Left ventricle myocardium inferior (tissue), 1 donor: ENCODE measurements at regions not wholly inside any gene's neighbourhood (a gene's known extent, or its start where the extent isn't known, plus 50 kb on each side); places are given as distances from the start of the nearest gene placed in this dataset.

Experiments
- DNase-seq: peaks from one replicate; pipeline ENCODE4 v3.0.0-alpha.2; 2020
- H3K27ac ChIP-seq: fragments of 200-600 bp; replicated peaks from 2 replicates; pipeline ENCODE4 v1.8.0; 2021
- H3K27me3 ChIP-seq: fragments of 200-600 bp; 2 replicates; pipeline ENCODE4 v1.8.0; 2021; ENCODE audit warnings: low read depth
- H3K36me3 ChIP-seq: fragments of 200-600 bp; 2 replicates; pipeline ENCODE4 v1.8.0; 2021
- H3K4me1 ChIP-seq: fragments of 200-600 bp; 2 replicates; pipeline ENCODE4 v1.8.0; 2021
- H3K4me3 ChIP-seq: fragments of 200-600 bp; 2 replicates; pipeline ENCODE4 v1.8.0; 2021; ENCODE audit warnings: mild to moderate bottlenecking, moderate library complexity
- H3K9me3 ChIP-seq: fragments of 200-600 bp; replicated peaks from 2 replicates; pipeline ENCODE4 v1.8.0; 2021
- intact Hi-C: fragments of 100-400 bp; cut with micrococcal nuclease; formaldehyde crosslinking; loops from one replicate; pipeline ENCODE4 v1.11.0; 2022
- TF ChIP-seq, protein P1 (sequence below): fragments of 200-600 bp; IDR thresholded peaks from 2 replicates; pipeline ENCODE4 v1.8.0; 2021; ENCODE audit warnings: antibody characterized with exemption, mild to moderate bottlenecking, borderline replicate concordance
- donor health status: DM: no; HTN: yes; CAD: no; lungs with severe emphysema.

DNA sequence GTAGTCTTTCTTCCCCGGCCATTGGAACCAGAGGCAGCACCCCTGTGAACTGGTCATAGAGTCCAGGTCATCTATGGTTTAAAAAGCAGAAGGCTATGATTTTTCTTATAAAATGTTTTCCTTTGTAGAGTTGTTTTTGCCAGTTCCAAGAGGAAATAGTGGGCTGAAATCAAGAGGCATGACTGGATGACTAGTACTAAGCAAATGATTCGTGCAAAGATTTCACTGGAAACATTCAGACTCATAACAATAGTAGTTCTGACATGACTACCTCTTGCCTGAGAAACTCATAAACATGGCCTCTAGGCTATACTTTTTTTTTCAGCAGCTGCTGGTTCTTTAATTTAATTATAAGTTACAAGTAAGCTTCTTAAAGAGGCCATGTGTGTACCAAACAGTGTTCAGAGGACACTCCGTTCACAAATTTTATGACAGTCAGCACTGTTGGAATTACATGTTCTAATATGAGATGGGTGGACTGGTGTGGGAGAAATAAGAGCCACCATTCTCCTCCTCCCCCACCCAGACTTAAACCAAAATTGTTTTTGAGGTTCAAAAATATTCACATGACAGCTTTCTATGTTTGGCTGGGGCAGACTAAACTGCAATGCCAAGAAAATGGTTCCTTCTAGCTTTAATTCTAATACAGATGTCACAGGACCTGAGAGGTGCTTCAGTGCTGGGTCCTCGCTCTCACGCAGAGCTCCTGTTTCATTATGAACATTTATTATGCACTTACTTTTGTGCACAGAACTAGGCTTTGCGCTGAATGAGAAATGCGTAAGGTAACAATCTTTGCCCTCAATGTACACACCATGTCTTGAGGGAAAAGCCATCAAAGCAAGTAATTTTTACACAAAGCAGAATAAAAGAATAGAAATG, 147.5 kb downstream of the ZC3H11B start:
- DNase-seq: no peak
- intact Hi-C loops: no loop called here
- Histone ChIP-seq H3K4me1 (no peaks in the 10 kb centered on the region), H3K9me3 (no peaks in the 10 kb centered on the region), H3K27me3 (no peaks in the 10 kb centered on the region), H3K27ac (no peak overlapping the region), H3K36me3 (no peaks in the 10 kb centered on the region), H3K4me3 (no peak overlapping the region)
- TF ChIP-seq, protein P1, sequence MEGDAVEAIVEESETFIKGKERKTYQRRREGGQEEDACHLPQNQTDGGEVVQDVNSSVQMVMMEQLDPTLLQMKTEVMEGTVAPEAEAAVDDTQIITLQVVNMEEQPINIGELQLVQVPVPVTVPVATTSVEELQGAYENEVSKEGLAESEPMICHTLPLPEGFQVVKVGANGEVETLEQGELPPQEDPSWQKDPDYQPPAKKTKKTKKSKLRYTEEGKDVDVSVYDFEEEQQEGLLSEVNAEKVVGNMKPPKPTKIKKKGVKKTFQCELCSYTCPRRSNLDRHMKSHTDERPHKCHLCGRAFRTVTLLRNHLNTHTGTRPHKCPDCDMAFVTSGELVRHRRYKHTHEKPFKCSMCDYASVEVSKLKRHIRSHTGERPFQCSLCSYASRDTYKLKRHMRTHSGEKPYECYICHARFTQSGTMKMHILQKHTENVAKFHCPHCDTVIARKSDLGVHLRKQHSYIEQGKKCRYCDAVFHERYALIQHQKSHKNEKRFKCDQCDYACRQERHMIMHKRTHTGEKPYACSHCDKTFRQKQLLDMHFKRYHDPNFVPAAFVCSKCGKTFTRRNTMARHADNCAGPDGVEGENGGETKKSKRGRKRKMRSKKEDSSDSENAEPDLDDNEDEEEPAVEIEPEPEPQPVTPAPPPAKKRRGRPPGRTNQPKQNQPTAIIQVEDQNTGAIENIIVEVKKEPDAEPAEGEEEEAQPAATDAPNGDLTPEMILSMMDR: no peak

DNA sequence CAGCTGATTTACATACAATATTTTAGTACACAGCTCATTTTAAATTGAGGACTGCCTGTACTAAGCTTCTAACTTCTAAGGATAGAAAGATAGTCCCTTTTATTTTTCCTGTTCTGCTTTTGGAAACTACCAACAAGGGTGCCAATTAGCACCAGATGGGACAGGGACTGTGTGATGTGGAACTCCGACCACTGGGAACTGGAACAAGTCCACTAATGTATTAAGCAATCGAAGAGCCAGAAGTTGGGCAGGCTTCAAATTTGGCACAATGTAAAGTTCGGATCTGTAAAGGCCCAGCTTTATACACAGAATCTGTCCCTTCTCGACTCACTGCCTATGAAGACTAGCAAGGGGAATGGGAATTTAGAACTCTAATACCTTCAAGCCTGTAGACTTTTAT, 149.3 kb downstream of the ZC3H11B start:
- no peaks in the 10 kb centered on the region for H3K4me1 ChIP-seq
- intact Hi-C loops: no loop called here
- no peak overlapping the region for H3K27ac ChIP-seq
- no peaks in the 10 kb centered on the region for H3K9me3 ChIP-seq
- H3K36me3 ChIP-seq: no peaks in the 10 kb centered on the region
- TF ChIP-seq, protein P1: no peak
- H3K27me3 ChIP-seq: no peaks in the 10 kb centered on the region
- DNase-seq: no peak
- no peak overlapping the region for H3K4me3 ChIP-seq

DNA sequence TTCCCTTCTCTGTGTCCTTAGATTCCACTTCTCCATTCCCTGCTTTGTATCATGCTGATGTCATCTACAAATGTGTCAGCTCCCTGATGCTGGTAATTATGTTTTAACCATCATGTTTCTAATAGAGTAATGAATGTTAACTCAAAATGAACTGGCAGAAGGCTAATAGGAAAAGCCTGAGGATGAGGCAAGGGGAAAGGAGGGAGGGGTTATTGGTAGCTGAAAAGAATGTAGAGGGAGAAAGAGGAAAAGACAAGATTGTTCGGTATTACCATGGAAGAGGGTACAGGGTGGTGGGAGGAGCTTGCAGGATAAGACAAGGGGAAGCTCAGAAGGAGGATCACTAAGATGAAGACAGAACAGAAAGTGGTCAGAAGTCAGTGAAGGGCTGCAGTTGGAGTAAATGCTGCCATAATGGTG, 150.9 kb downstream of the ZC3H11B start:
- Histone ChIP-seq H3K4me3 (no peak overlapping the region), H3K27me3 (no peaks in the 10 kb centered on the region), H3K36me3 (no peaks in the 10 kb centered on the region), H3K9me3 (no peaks in the 10 kb centered on the region), H3K27ac (peak overlapping the region; percentile 23), H3K4me1 (no peaks in the 10 kb centered on the region)
- TF ChIP-seq, protein P1: no peak
- DNase-seq: no peak
- intact Hi-C loops: no loop called here

DNA sequence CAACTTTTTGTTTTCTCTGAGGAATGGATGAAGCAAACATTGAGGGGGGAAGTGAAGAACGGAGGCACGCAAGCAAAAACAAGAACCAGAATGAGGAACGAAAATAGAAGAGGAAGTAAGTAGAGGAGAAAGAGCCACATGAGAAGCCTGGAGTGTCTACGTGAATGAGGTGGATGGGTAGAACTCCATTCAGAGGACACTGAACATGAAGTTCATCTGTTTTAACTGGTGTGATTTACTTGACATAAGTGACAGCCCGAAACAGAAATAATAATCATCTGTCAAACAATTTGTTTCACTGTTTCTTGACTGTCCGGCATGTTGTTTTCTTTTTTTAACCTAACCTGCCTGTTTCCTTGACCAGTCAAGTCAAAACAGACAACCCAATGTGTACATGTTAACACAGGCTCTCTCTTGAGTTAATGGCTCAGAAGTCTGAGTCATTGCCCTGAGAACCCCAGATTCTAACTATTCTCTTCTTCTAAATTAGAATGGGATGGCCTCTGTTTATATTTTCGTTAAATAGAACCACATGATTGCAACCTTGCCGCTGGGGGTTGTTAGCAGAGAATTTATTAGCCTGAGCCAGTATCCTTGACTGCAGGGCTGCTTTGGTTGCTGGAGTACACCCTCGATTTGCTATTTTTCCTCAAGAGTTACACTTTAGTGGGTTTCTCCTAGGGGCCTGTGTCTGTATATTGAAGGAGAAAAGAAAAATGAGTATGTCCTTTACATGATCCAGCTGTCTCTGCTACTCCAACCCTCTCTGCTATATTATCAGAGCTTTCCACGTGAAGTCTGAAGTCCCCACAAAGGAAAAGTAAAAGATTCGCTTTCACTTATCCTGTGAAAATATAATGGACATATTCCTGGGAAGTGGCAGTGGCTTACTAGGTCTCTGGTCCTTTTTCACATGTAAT, 151.7 kb downstream of the ZC3H11B start:
- H3K27ac ChIP-seq: peak overlapping the region; percentile 43
- intact Hi-C loops: no loop called here
- H3K4me1 ChIP-seq: no peaks in the 10 kb centered on the region
- H3K9me3 ChIP-seq: no peaks in the 10 kb centered on the region
- H3K36me3 ChIP-seq: no peaks in the 10 kb centered on the region
- no peak overlapping the region for H3K4me3 ChIP-seq
- DNase-seq: no peak
- TF ChIP-seq, protein P1: no peak
- H3K27me3 ChIP-seq: no peaks in the 10 kb centered on the region

DNA sequence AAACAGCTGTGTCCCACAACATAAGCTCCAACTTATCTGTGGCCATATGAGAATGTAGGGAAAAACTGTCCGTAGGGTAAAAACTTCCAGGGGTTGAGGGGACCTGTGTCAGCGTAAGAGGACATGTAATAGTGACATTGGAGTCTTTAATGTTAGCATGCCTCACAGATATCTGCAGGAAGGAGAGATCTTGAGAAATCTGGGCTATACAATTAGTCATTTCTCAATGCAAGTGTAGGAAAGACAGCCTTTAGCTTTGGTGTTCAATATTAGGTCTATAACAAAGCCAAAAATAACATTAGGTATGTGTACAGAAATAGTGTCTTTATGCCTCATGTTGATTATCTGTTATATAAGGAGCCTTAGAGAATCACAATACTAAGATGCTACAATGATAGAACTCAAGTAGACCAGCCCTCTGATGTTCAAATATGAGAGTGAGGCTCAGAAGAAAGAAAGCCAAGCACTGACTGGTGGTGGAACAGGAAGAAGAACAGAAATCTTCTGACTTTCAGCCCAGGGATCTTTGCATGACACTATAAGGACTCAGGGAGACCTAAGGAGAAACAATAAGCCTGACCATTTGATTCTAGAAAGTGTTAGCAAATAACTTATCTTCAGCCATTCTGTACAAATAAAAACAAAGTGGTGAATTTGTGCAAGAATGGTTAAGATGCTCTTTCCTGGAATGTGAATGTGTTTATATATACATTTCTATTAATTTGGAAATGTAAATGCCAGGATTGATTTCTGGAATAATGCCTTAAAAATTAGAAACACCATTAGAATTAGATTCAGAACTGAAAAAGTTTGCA, 152.6 kb downstream of the ZC3H11B start:
- no peak for DNase-seq
- peak overlapping the region; percentile 43 for H3K27ac ChIP-seq

More for the DNA sequence above, 152.6 kb downstream of the ZC3H11B start:
- intact Hi-C loops: no loop called here
- H3K9me3 ChIP-seq: no peaks in the 10 kb centered on the region
- no peak overlapping the region for H3K4me3 ChIP-seq
- H3K36me3 ChIP-seq: no peaks in the 10 kb centered on the region
- H3K27me3 ChIP-seq: no peaks in the 10 kb centered on the region
- H3K4me1 ChIP-seq: no peaks in the 10 kb centered on the region
- TF ChIP-seq, protein P1: no peak
